ENCODE measurements at regions not wholly inside any gene's neighbourhood (a gene's known extent, or its start where the extent isn't known, plus 50 kb on each side); places are given as distances from the start of the nearest gene placed in this dataset.

GRCh38 chr3:67896130-67896529 lies 241.7 kb upstream of the SUCLG2 start:
- DNase-seq (ENCODE audit: low read depth in 2 of 2, low spot score in 1 of 2), result no peak

DNA sequence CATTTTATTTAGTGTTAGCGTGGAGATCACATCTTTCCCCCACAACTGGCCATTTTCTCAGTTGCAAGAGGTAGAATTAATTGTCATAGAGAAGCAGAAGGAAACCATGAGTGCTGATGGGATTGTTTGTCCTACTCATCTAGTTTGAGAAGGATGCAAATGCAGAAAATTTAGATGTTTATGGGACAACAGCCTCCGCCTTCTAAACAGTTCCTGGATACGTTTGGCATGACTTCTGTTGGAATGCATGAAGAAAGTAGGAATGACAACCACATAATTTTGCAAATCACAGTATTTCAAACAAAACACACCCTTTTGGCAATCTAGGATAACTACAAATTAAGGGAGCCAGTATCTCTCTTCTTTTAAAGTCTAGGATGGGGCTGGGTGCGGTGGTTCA lies 240.1 kb upstream of the SUCLG2 start:
- no peak for DNase-seq (ENCODE audit: low read depth in 2 of 2, low spot score in 1 of 2)

DNA sequence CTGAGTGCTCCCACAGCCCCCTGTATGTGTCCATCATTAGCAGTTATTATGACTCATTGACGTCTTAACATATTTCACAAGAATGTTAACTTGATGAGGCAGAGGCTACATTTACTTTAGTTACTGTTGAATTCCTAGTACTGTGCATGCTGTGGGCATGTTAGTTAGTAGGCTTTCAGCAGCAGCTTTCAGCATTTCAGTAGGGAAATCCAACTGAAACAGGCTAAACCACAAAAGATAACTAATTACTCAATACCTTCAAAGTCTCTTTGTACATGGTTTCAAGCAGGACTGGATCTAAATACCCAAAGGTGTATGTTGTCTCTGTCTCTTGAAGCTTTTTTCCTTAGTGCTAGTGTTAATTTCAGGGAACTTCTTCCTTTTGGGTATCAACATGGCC lies 229.9 kb upstream of the SUCLG2 start:
- no peak for DNase-seq (ENCODE audit: low read depth in 2 of 2, low spot score in 1 of 2)

GRCh38 chr3:67883766-67884165 lies 229.4 kb upstream of the SUCLG2 start:
- DNase-seq (ENCODE audit: low read depth in 2 of 2, low spot score in 1 of 2), result no peak

DNA sequence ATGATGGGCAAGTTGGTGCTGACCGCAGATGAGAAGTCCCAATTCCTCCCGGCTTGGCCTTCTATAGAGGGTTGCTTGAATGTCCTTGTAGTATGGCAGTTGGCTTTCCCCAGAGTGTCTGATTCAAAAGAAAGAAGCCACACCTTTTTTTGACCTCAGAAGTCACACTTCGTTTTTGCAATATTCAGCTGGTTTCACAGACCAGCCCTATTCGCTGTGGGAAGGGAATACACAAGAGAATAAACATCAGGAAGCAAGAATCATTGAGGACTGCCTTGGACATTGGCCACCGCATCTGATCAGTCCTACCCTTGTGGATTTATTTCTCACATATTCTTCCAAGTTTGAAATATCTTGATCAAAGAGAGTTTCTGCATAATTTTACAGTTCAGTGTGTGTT lies 228.6 kb upstream of the SUCLG2 start:
- no peak for DNase-seq (ENCODE audit: low read depth in 2 of 2, low spot score in 1 of 2)

DNA sequence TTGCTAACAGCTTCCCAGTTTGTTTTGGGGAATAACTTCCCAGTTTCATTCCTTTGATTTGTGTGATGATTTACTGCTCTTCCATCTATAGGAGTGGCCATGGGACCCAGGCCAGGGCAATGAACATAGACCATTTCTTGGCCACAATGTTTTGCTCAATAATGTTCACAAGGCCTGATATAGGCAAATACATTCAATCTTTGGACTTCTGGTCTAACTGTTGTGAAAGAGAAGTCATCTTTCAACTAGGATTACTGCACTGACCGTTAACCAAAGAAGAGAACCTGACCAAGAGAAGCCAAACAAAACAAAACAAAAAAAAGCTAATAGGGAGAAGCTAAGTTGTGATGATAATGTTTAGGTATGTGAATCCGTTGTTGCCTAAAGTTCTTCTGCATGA lies 221.8 kb upstream of the SUCLG2 start:
- DNase-seq (ENCODE audit: low read depth in 2 of 2, low spot score in 1 of 2), result no peak

DNA sequence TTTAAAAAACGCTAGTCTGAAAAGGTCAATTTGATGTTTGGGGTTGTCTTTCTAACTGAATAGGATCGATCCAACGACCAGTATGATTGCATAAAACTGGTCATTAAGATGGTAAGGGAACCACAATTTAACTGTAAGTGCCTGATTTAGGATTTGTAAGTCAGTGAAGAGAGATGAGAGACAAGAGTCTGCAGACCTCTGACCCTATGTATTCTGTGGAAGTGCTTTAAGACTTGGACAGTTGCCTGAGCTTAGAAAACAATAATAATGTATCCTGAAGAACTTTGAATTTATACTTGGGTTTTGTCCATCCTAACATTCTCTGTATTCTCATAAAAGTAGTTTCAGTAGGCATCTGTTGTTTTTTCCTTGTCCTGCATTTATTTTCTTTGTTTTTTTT lies 221.4 kb upstream of the SUCLG2 start:
- DNase-seq (ENCODE audit: low read depth in 2 of 2, low spot score in 1 of 2), result no peak

- no peak for DNase-seq (ENCODE audit: low read depth in 2 of 2, low spot score in 1 of 2)
Observed at GRCh38 chr3:67875338-67875737, 220.9 kb upstream of the SUCLG2 start.

DNA sequence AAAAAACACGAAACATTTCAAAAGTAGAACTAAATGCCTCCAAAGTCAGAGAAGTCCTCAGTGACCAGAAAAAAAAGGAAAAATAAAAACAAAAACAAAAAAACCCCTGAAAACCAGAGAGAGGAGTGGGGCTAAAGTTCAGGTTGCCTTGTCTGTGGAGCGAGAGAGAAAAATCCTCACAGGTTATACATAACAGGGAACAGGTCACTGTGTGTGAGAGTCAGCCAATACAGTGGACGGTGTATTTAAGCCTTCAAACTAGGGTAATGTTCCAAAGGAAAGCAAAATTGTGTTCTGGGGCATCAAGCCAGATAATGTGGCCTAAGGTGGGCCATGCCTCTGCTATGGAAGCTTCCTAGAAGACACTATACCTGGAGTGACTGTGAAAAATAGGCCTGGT lies 216.1 kb upstream of the SUCLG2 start:
- no peak for DNase-seq (ENCODE audit: low read depth in 2 of 2, low spot score in 1 of 2)

GRCh38 chr3:67866571-67866970 lies 212.2 kb upstream of the SUCLG2 start:
- no peak for DNase-seq (ENCODE audit: low read depth in 2 of 2, low spot score in 1 of 2)

- DNase-seq (ENCODE audit: low read depth in 2 of 2, low spot score in 1 of 2), result no peak
Observed at GRCh38 chr3:67864587-67865183, 210.3 kb upstream of the SUCLG2 start.

DNA sequence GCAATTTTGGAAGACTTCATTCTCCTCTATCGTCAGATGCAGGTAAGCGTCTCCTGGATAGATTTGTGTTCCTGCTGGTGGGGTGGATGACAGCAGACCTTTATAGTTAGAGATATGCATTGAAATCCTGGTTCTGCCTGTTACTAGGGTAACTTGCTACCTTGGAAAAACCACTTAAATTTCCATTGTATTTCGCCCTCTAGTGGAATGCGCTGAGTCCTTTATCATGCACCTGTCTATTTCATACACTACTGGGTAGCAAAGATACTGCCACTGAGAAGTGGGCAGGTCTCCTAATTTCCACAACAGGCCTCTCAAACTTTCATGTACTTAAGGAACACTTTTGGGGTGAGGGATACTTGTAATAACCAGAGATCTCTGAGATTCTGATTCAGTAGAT lies 209.5 kb upstream of the SUCLG2 start:
- DNase-seq (ENCODE audit: low read depth in 2 of 2, low spot score in 1 of 2), result no peak

DNA sequence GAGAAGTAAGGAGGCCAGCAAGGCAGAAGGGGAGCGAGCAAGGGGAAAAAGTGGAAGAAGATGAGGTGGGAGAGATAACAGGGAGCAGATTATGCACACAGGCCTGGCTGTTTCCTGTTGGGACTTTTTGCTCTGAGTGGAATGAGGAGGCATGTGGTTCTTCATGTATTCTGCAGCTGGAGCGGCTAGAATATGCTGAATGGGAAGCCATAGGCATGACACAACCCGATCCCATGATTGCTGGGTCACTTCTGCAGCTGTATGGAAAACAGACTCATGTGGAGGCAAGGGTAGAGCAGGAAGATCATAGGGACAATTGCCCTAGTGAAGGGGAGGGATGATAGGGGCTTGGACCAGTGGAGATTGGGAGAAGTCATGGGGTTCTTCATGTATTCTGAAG lies 206.0 kb upstream of the SUCLG2 start:
- no peak for DNase-seq (ENCODE audit: low read depth in 2 of 2, low spot score in 1 of 2)

- DNase-seq (ENCODE audit: low read depth in 2 of 2, low spot score in 1 of 2), result no peak
Observed at GRCh38 chr3:67858492-67858891, 204.1 kb upstream of the SUCLG2 start.

- DNase-seq (ENCODE audit: low read depth in 2 of 2, low spot score in 1 of 2), result no peak
Observed at GRCh38 chr3:67856718-67857117, 202.3 kb upstream of the SUCLG2 start.

- DNase-seq (ENCODE audit: low read depth in 2 of 2, low spot score in 1 of 2), result no peak
Observed at GRCh38 chr3:67854663-67855062, 200.3 kb upstream of the SUCLG2 start.

DNA sequence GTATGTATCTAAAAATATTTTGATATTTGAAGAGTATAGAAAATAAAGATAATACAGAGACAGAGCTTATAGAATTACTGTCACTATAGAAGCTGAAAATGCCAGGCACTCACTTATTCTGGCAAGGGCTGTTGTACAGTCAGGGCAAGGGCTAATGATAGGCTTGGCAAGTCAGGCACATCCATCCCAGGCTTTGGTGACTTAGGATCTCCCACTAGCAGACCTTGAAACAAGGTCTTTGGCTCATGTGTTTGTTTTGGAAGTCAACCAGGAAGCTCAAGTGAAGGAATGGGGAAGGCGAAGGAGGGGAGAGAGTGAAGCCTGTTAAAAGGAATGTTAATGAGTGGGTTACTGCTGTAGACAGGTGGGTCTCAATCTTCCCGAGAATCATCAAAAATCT lies 199.1 kb upstream of the SUCLG2 start:
- DNase-seq (ENCODE audit: low read depth in 2 of 2, low spot score in 1 of 2), result no peak

DNA sequence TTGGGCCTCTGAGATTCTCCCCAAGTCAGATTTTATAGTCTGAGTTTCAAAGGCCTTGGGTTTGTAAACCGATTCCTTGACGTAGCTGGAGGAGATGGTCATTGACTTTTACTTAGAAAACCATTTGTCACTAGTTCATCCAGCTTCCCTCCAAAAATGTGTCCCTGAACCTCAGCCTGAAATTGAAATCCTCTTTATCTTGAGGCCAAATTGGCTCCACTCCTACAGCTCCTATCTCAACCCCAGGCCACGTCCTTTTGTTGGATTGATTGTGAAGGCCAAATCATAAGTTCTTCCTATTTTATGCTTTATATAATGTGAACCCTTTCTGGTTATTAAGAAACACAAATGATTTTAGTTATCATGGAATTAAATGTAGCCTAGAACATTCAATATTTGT lies 193.9 kb upstream of the SUCLG2 start:
- no peak for DNase-seq (ENCODE audit: low read depth in 2 of 2, low spot score in 1 of 2)

DNA sequence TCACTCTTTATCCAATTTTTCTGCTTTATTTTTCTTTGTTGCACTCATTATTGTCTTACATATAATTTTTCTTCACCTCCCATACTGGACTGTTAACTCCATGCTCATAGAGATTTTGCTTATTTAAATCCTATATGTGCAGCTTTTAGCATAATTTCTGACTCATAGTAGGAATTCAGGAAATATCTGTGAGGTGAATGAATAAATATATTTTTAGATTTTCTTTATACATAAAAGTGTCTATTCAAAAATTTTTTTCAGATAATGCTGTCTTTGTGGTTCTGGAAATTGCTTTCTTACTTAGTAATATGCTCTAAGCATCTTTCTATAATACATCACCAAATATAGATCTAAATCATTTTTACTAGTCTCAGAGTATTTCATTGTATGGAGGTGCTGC lies 191.8 kb upstream of the SUCLG2 start:
- DNase-seq (ENCODE audit: low read depth in 2 of 2, low spot score in 1 of 2), result no peak

DNA sequence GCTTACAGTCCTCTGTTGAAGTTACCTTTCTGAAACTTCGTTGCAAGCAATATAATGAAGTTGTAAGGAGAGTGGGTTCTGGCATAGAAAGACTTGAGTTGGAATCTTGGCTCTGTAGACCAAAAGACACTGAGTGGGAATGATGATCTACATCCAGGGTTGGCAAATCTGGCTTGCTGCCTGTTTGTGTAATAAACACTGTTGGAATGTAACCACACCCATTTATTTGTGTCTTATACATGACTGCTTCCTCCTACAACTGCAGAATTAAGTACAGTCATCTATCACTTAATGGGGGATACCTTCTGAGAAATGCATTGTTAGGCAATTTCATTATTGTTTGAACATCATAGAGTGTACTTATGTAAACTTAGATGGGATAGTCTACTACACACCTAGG lies 178.4 kb upstream of the SUCLG2 start:
- DNase-seq (ENCODE audit: low read depth in 2 of 2, low spot score in 1 of 2), result no peak

DNA sequence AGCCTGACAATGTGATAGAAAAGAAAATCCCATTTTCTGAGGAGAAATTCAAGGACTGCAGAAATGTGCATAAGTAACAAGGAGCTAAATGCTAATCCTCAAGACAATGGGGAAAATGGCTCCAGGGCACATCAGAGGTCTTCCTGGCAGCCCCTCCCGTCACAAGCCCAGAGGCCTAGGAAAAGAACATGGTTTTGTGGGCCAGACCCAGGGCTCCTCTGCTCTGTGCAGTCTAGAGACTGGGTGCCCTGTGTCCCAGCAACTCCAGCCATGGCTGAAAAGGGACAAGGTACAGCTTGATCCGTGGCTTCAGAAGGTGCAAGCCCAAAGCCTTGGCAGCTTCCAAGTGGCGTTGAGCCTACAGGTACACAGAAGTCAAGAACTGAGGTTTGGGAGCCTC lies 176.8 kb upstream of the SUCLG2 start:
- DNase-seq (ENCODE audit: low read depth in 2 of 2, low spot score in 1 of 2), result no peak

DNA sequence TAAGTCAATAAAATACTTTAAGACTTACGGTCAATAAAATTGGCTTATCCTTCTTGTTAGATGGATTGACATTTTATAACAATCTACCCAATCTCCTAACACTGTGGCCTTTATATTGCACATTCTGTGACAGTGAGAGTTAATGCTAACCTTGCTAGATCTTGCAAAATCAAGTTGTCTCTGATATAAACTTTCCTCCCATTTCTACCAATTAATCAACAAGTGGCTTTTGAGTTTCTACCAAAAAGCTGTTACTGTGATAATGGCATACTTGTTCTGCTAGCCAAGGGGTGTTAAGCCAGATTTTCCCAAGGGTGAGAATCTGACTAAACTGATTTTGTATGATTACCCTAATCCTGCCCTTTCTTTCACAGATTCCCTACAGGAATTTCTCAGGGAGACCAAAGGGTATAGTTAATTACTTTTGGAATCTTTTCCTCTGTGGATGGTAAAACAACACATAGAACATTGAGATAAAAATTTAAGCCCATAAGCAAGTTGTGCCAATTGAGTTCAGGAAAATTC lies 174.1 kb upstream of the SUCLG2 start:
- DNase-seq (ENCODE audit: low read depth in 2 of 2, low spot score in 1 of 2), result no peak

DNA sequence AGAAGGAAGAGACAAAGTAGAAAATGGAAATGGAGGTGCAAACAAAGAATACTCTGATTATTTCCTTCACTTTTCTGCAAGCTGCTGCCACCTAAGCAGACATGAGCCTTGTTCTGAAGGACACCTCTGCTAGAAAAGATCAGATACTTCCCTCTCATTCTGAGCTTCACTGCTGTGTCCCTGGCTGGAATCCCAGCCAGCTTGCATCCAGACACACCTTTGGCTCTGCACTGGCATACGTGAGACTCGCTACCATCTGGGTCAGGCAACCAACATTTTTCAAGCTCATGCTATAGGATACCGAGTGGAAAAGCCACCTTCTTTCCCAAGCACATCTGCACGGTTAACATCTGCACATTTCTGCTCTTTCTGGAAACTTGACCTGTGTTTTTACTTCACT lies 166.7 kb upstream of the SUCLG2 start:
- DNase-seq (ENCODE audit: low read depth in 2 of 2, low spot score in 1 of 2), result no peak

DNA sequence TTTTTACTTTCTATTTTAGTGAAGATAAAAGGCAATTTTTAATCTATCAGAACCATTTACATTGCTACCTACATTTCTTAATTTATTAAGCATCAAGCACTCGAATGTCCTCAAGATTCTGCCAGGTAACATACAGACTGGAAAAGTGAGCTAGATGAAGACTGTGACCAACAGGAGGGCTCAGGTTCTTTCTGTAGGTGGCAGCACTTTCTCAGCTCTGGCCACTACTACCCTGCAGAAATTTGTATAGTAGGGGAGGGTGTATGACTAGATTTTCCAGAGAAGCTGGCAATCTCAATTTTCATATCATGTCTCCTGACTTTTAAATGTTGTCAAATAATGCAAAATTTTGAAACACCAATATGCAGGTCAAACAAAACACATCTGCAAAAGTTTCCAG lies 165.0 kb upstream of the SUCLG2 start:
- DNase-seq (ENCODE audit: low read depth in 2 of 2, low spot score in 1 of 2), result no peak
